Keratinocyte (primary cell): ENCODE measurements at regions not wholly inside any gene's neighbourhood (a gene's known extent, or its start where the extent isn't known, plus 50 kb on each side); places are given as distances from the start of the nearest gene placed in this dataset.

Experiments used
- CTCF ChIP-seq, 3 experiments: IDR thresholded peaks in 1 of 3; conservative IDR thresholded peaks in 1 of 3; optimal IDR thresholded peaks in 1 of 3; 2 replicates in 2 of 3; 3 replicates in 1 of 3; pipeline versions ENCODE3 to v1.5.1; 2011; ENCODE audit warnings: low read length in 3 of 3, mild to moderate bottlenecking in 3 of 3, moderate library complexity in 2 of 3, control low read depth in 1 of 3, inconsistent platforms in 1 of 3; ENCODE audit not compliant: insufficient read depth in 2 of 3; ENCODE audit errors: extremely low read depth in 1 of 3
- EZH2 ChIP-seq: IDR thresholded peaks from one replicate; pipeline ENCODE4 v1.6.1; 2012; ENCODE audit warnings: inconsistent platforms, mild to moderate bottlenecking, low read length, moderate library complexity

GRCh38 chr11:95294701-95295100 is 63.7 kb upstream of the SESN3 start:
- TF ChIP-seq CTCF (optimal IDR thresholded peaks at IDR 0.05 in 1 of 3, IDR thresholded peaks at IDR 0.05 in 1 of 3, conservative IDR thresholded peaks at IDR 0.05 in 1 of 3; ENCODE audit: extremely low read depth in 1 of 3, insufficient read depth in 2 of 3, low read length in 3 of 3) = no peak
- TF ChIP-seq EZH2 = no peak
